Peyer's patch (tissue), 4 donors: ENCODE measurements at regions not wholly inside any gene's neighbourhood (a gene's known extent, or its start where the extent isn't known, plus 50 kb on each side); places are given as distances from the start of the nearest gene placed in this dataset.

ENCODE experiments used
- DNase-seq, 3 donors: peaks; one replicate each; pipeline ENCODE4 v3.0.0-alpha.2; 2017 to 2019
- H3K27ac ChIP-seq, 4 donors: fragments of 200-600 bp; sonication (generic); one replicate each; pipeline ENCODE4 v1.5.1; 2016 to 2019
- H3K27me3 ChIP-seq, 2 donors: fragments of 200-600 bp; sonication (generic); one replicate each; pipeline ENCODE4 v1.5.1; 2019
- H3K36me3 ChIP-seq, 3 donors: fragments of 200-600 bp; sonication (generic); one replicate each; pipeline ENCODE4 v1.5.1; 2016 to 2019
- H3K4me1 ChIP-seq, 4 donors: fragments of 200-600 bp; sonication (generic); one replicate each; pipeline ENCODE4 v1.5.1; 2016 to 2019
- H3K4me3 ChIP-seq, 4 donors: fragments of 200-600 bp; sonication (generic); 1 replicate in 3 of 4; 2 replicates in 1 of 4; pipeline ENCODE4 v1.5.1; 2016 to 2019; ENCODE audit warnings: mild to moderate bottlenecking in 1 of 4
- H3K9me3 ChIP-seq, 4 donors: fragments of 200-600 bp; sonication (generic); one replicate each; pipeline ENCODE4 v1.5.1; 2016 to 2019; ENCODE audit warnings: mild to moderate bottlenecking in 1 of 4
- POLR2A ChIP-seq, 2 donors: fragments of 450-650 bp; IDR thresholded peaks; one replicate each; pipeline ENCODE4 v1.5.1; 2017; ENCODE audit warnings: antibody characterized with exemption in 2 of 2, mild to moderate bottlenecking in 2 of 2, moderate library complexity in 2 of 2
- TF ChIP-seq, protein P1 (sequence below), 6 experiments: fragments of 450-650 bp in 4 of 6; fragments of 200-600 bp in 2 of 6; sonication (generic) in 1 of 6; IDR thresholded peaks; one replicate each; pipeline ENCODE4 v1.5.1; 2017 to 2019; ENCODE audit warnings: antibody characterized with exemption in 6 of 6, mild to moderate bottlenecking in 3 of 6, moderate library complexity in 1 of 6

DNA sequence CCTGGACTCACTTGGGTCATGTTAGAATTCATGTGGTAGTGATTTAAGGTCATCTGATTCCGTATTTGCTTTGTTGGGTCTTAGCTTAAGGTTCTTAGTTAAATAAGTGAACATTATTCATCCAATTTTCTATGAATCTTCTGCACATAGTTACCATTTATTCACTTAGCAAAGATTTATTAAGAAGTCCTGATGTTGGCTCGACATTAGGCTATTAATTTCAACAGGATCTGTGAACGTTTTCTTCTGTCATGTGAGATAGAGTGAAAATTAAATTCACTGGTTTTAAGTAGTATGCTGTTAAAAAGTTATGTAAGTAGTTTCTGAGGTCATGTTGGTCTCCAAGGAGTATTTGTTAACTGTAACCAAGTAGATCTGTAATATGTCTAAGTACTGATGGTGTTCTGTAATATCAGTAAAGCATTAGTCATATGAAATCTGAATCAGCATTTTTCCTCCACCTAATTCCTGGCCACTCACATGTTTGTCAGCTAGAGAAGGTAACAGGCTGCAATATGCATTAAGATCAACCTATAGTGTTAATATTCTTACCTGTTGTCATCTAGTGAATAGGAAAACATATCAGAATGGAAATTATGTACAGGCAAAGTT lies 155.6 kb downstream of the PCDH7 start:
- no peaks in the 10 kb centered on the region for H3K4me1 ChIP-seq
- H3K36me3 ChIP-seq, result no peaks in the 10 kb centered on the region
- no peak for DNase-seq
- no peak overlapping the region for H3K4me3 ChIP-seq
- TF ChIP-seq, protein P1, sequence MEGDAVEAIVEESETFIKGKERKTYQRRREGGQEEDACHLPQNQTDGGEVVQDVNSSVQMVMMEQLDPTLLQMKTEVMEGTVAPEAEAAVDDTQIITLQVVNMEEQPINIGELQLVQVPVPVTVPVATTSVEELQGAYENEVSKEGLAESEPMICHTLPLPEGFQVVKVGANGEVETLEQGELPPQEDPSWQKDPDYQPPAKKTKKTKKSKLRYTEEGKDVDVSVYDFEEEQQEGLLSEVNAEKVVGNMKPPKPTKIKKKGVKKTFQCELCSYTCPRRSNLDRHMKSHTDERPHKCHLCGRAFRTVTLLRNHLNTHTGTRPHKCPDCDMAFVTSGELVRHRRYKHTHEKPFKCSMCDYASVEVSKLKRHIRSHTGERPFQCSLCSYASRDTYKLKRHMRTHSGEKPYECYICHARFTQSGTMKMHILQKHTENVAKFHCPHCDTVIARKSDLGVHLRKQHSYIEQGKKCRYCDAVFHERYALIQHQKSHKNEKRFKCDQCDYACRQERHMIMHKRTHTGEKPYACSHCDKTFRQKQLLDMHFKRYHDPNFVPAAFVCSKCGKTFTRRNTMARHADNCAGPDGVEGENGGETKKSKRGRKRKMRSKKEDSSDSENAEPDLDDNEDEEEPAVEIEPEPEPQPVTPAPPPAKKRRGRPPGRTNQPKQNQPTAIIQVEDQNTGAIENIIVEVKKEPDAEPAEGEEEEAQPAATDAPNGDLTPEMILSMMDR (IDR thresholded peaks at IDR 0.05), result no peak
- no peak for TF ChIP-seq POLR2A (IDR thresholded peaks at IDR 0.05)
- no peaks in the 10 kb centered on the region for H3K27me3 ChIP-seq
- no peak overlapping the region for H3K27ac ChIP-seq
- no peaks in the 10 kb centered on the region for H3K9me3 ChIP-seq

- no peak for DNase-seq
- Histone ChIP-seq H3K4me1 (no peaks in the 10 kb centered on the region), H3K9me3 (no peaks in the 10 kb centered on the region), H3K27me3 (no peaks in the 10 kb centered on the region), H3K27ac (no peak overlapping the region), H3K4me3 (no peak overlapping the region), H3K36me3 (no peaks in the 10 kb centered on the region)
- no peak for TF ChIP-seq POLR2A (IDR thresholded peaks at IDR 0.05)
- TF ChIP-seq, protein P1 (IDR thresholded peaks at IDR 0.05), result no peak
Observed at GRCh38 chr4:30879855-30880598, 159.9 kb downstream of the PCDH7 start.

DNA sequence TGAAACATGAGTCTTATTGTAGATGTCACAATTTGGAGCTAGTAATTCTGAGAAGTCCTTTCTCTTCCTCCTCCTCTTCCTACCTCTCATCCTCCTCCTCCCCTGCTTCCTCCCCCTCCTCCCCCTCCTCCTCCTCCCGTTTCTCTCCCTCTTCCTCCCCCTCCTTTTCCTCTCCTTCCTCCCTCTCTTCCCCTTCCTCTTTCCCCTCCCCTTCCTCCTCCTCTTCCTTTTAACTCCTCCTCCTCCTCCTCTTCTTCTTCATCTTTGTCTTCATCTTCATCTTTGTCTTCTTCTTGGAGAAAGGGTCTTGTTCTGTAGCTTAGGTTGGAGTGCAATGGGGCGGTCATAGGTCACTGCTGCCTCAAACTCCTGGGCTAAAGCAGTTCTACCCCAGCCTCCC lies 161.8 kb downstream of the PCDH7 start:
- Histone ChIP-seq H3K9me3 (no peaks in the 10 kb centered on the region), H3K36me3 (no peaks in the 10 kb centered on the region), H3K27ac (no peak overlapping the region), H3K27me3 (no peaks in the 10 kb centered on the region), H3K4me1 (no peaks in the 10 kb centered on the region), H3K4me3 (no peak overlapping the region)
- DNase-seq, result no peak
- TF ChIP-seq POLR2A (IDR thresholded peaks at IDR 0.05), result no peak
- TF ChIP-seq, protein P1 (IDR thresholded peaks at IDR 0.05), result no peak

GRCh38 chr4:30882443-30882842 lies 162.3 kb downstream of the PCDH7 start:
- no peak overlapping the region for H3K27ac ChIP-seq
- no peaks in the 10 kb centered on the region for H3K9me3 ChIP-seq
- no peak overlapping the region for H3K4me3 ChIP-seq
- no peaks in the 10 kb centered on the region for H3K4me1 ChIP-seq
- H3K27me3 ChIP-seq, result no peaks in the 10 kb centered on the region
- TF ChIP-seq, protein P1 (IDR thresholded peaks at IDR 0.05), result no peak
- no peak for TF ChIP-seq POLR2A (IDR thresholded peaks at IDR 0.05)
- no peak for DNase-seq
- no peaks in the 10 kb centered on the region for H3K36me3 ChIP-seq

GRCh38 chr4:30882995-30883675 lies 163.0 kb downstream of the PCDH7 start:
- DNase-seq, result no peak
- Histone ChIP-seq H3K4me1 (no peaks in the 10 kb centered on the region), H3K4me3 (no peak overlapping the region), H3K9me3 (no peaks in the 10 kb centered on the region), H3K27ac (no peak overlapping the region), H3K36me3 (no peaks in the 10 kb centered on the region), H3K27me3 (no peaks in the 10 kb centered on the region)
- TF ChIP-seq, protein P1 (IDR thresholded peaks at IDR 0.05), result no peak
- no peak for TF ChIP-seq POLR2A (IDR thresholded peaks at IDR 0.05)
